Left lobe of liver (tissue), 2 donors: ENCODE measurements at regions not wholly inside any gene's neighbourhood (a gene's known extent, or its start where the extent isn't known, plus 50 kb on each side); places are given as distances from the start of the nearest gene placed in this dataset.
"Not testable (repeated sequence)": the region's sequence is repeated elsewhere in the genome, so short reads cannot be mapped to it uniquely, and the experiment has no call there.

ENCODE experiments used
- ATAC-seq: fragments of 200-7000 bp; cut with Tn5 transposase; one replicate; pipeline ENCODE4 v1.9.1; 2020; ENCODE audit warnings: mild to moderate bottlenecking, moderate library complexity
- DNase-seq: peaks from one replicate; pipeline ENCODE4 v3.0.0-alpha.2; 2020; ENCODE audit warnings: low spot score
- donor health status: DM: no; HTN: no; CAD: no; lungs with moderate emphysema.
- donor health status: DM: no; HTN: yes; CAD: no.

DNA sequence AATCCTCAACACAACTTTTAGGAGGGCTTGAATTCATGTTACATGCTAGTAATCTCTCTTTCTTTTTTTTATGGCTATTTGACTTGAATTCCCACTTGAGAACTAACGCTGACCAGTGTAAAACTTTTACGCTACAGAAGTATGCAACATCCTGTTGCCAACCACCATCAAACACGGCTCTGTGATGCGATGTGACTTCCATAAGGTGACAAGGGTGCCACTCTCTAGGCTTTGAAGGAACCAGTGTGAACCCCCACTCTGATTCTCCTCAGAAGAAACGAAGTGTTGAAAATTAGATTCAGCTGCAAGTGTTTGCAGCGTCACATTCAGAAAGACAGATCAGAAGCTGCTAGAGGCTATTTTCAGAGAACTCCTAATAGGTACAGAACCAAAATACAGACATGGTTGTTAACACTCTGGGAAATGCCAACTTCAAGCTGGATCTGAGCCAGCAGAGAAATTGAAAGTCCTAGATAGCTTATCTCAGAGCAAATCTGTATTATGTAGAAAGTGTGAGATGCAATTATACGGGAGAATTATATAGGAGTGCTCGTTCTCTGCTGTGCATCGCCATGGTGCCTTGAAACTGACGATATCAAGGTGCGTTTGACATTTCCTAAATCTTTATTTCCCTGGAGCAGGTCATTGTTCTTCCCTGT lies 271.2 kb downstream of the LPIN1 start:
- ATAC-seq (no peak), DNase-seq (no peak)

- ATAC-seq, DNase-seq: not testable (repeated sequence)
Measured at GRCh38 chr2:12018726-12019125, 272.3 kb downstream of the LPIN1 start.

GRCh38 chr2:12020833-12021469 lies 274.5 kb downstream of the LPIN1 start:
- DNase-seq (no peak), ATAC-seq (no peak)

GRCh38 chr2:12024197-12024907 lies 277.9 kb downstream of the LPIN1 start:
- not testable (repeated sequence) for ATAC-seq, DNase-seq

DNA sequence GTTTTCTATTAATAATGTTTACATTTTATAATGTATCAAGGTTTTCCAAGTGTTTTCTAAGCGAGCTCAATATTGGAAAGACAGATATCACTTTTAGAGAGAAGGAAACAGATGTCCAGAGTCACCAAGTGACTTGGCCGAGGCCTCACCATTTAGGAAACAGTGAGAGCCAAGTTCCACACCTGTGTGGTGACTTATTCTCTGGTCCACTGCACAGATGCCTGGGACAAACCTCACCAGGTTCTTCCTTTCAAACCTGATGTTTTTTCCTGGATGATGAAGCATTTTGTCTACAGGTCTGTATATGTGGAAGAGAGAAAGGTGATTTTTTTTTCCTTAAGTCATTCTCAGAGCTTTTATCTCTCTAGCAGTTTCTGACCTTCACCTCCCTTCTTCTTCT lies 280.7 kb downstream of the LPIN1 start:
- ATAC-seq (no peak), DNase-seq (no peak)

GRCh38 chr2:12031866-12032265 lies 285.4 kb downstream of the LPIN1 start:
- DNase-seq = no peak
- no peak for ATAC-seq

DNA sequence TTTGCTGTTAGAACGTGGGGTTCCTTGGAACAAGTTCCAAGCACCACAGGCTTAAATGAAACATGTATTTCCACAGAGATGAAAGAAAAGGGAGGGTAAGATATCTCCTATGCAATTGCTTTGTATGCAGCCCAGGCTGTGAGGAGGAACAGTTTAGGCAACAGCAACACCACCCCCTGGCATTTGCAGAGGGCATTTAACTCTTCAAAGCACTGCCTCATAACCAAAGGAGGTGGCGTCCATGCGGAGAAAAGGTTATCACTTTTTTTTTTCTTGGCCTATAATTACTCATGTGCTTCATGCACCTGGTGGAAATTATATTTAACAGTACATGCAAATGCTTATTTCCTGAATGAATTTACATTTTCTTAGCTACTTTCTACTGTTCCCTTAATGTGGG lies 286.0 kb downstream of the LPIN1 start:
- no peak for DNase-seq
- ATAC-seq = no peak

DNA sequence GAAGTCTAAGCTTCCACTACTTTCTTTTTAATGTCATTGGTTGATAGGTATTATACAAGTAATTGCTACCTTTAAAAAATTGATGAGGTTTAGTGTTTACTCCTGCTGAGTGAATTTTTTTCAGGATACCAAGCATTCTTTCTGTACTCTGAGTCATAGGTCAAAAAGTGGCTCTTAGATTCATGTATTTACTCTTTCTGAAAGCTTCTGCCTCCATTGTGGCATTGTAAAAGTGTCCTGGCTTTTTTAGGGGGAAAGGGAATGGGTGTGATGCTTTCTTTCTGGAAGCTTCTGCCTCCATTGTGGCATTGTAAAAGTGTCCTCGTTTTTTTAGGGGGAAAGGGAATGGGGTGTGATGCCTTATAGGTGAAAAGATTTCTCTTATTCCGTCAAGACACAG lies 286.5 kb downstream of the LPIN1 start:
- no peak for ATAC-seq
- no peak for DNase-seq

GRCh38 chr2:12033494-12033893 lies 287.1 kb downstream of the LPIN1 start:
- ATAC-seq = no peak

GRCh38 chr2:12034382-12034781 lies 287.9 kb downstream of the LPIN1 start:
- no peak for ATAC-seq

More at GRCh38 chr2:12033494-12033893, 287.1 kb downstream of the LPIN1 start:
- no peak for DNase-seq

DNA sequence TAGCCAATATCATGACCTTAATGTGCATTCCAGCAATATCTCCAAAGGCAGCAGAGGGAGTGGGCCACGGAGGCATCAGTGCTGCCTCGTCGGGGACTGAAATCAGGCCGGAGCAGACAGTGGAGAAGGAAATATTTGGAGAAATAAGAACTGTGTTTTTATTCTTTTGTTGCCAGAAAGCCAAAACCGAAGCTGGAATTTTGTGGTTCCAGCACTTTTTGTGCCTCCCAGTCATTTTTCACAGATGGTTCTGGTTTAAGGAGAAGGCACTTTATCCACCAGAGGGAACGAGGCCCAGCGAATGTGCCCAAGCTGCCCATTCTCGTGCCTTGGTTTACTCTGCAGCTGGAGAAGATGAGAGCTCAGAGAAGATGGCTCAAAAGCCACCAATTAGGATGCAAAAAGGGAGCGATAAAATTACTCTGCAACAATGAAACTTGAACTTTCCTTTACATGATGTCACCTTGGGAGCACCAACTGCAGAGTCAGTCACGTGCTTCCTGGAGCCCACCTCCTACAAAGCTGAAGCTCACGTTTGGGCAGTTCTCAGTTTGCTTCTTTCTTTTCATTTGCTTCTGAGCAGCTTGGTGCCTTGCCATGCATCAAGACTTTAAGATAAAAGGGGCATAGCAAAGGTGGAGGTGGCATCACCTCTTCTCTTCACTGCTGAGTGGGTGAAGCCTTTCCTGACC lies 288.7 kb downstream of the LPIN1 start:
- ATAC-seq = no peak
- no peak for DNase-seq

More at GRCh38 chr2:12034382-12034781, 287.9 kb downstream of the LPIN1 start:
- DNase-seq = no peak

DNA sequence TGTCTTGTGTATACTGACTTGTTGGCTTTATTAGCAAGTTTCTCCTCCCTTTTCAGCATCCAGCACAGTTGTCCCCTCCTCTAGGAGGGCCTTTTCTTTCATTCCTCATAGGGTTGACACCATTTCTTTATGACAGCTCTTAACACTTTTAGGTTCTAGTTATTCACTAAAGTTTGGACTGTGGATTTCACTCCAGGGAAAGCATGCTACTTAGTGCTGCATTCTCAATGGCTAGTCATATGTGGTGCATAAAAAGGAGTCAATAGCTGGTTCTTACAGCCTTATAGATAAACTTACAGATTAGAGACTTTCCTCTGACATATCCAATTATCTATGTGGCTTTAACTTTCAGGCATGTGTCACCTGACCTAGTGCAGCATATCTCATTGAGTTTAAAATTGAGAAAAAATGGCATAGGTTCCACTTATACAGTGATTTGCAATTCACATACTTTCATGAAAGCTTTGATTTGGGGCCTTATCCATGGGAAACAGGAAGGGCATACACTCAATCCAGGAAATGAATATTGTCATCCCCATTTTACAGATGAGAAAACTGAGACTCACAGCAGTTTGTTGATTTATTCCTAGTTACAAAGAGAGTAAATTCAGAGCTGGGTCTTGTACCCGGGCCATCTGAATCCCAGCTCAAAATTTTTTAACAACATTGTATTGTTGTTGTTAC lies 289.7 kb downstream of the LPIN1 start:
- no peak for DNase-seq
- no peak for ATAC-seq

- DNase-seq = no peak
- no peak for ATAC-seq
Measured at GRCh38 chr2:12036640-12036983, 290.2 kb downstream of the LPIN1 start.

GRCh38 chr2:12037301-12037700 lies 290.9 kb downstream of the LPIN1 start:
- DNase-seq (no peak), ATAC-seq (no peak)

DNA sequence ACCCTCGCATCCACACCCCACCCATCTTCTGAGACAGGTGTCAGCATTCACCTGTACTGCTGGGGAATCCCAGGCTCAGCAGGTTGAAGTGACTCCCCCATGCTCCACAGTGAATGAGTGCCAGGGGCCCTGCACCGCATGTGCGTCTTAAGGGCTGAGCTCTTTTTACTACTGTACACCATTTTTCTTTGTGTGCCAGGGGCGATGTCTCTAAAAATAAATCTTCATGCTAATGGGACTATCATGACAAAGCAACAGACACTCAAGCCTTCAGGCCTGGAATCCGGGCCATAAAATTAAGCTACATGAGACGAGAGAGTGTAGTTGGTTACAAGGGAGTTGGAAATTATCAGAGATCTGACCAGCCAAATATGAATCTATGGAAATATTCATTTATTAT lies 294.8 kb downstream of the LPIN1 start:
- DNase-seq = no peak
- no peak for ATAC-seq

- ATAC-seq (no peak), DNase-seq (no peak)
Measured at GRCh38 chr2:12043131-12043530, 296.7 kb downstream of the LPIN1 start.

- no peak for ATAC-seq
- no peak for DNase-seq
Measured at GRCh38 chr2:12044857-12045256, 298.4 kb downstream of the LPIN1 start.

GRCh38 chr2:12045864-12046291 lies 299.4 kb downstream of the LPIN1 start:
- ATAC-seq = no peak
- no peak for DNase-seq

GRCh38 chr2:12046641-12047040 lies 300.2 kb downstream of the LPIN1 start:
- ATAC-seq (no peak), DNase-seq (no peak)

DNA sequence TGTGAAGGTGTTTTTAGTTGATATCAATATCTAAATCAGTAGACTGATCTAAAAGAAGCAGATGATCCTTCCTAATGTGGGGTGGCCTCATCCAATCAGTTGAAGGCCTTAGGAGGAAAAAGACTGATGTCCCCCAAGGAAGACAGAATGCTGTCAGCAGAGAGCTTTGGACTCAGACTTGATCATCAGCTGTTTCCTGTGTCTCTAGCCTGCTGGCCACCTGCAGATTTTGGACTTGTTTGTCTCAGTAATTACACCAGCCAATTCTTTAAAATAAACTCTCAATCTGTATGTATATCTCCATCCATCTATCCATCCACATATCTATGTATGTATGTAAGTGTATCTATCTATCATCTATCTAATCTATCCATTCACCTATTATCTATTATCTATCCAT lies 301.3 kb downstream of the LPIN1 start:
- ATAC-seq (no peak), DNase-seq (no peak)

GRCh38 chr2:12048550-12048949 lies 302.1 kb downstream of the LPIN1 start:
- DNase-seq = no peak
- no peak for ATAC-seq
